Stimulated activated CD8-positive, alpha-beta memory T cell treated with anti-CD3 and anti-CD28 coated beads, Interleukin-12 subunit alpha, Interleukin-12 subunit beta, amount 100 ng/mL, for 24 hours (primary cell): ENCODE measurements at regions not wholly inside any gene's neighbourhood (a gene's known extent, or its start where the extent isn't known, plus 50 kb on each side); places are given as distances from the start of the nearest gene placed in this dataset.
"Not testable (repeated sequence)": the region's sequence is repeated elsewhere in the genome, so short reads cannot be mapped to it uniquely, and the experiment has no call there.

Source experiments
- DNase-seq: peaks from one replicate; pipeline ENCODE4 v3.0.0-alpha.2; 2020; ENCODE audit errors: extremely low read depth

- no peak for DNase-seq
These were observed 297.4 kb upstream of the SGCG start for GRCh38 chr13:22883262-22883840.

- DNase-seq: no peak
These were observed 296.8 kb upstream of the SGCG start for GRCh38 chr13:22883956-22884355.

- not testable (repeated sequence) for DNase-seq
These were observed 294.7 kb upstream of the SGCG start for GRCh38 chr13:22886061-22886460.

GRCh38 chr13:22889376-22889775 lies 291.4 kb upstream of the SGCG start:
- not testable (repeated sequence) for DNase-seq

GRCh38 chr13:22893204-22893603 lies 287.6 kb upstream of the SGCG start:
- no peak for DNase-seq

- no peak for DNase-seq
These were observed 287.0 kb upstream of the SGCG start for GRCh38 chr13:22893777-22894176.

GRCh38 chr13:22897571-22898314 lies 283.0 kb upstream of the SGCG start:
- DNase-seq: no peak

GRCh38 chr13:22900416-22900951 lies 280.3 kb upstream of the SGCG start:
- DNase-seq: not testable (repeated sequence)

GRCh38 chr13:22903301-22903700 lies 277.5 kb upstream of the SGCG start:
- no peak for DNase-seq

- DNase-seq: no peak
These were observed 276.9 kb upstream of the SGCG start for GRCh38 chr13:22903925-22904324.

- no peak for DNase-seq
These were observed 265.2 kb upstream of the SGCG start for GRCh38 chr13:22915442-22916082.

GRCh38 chr13:22916276-22916675 lies 264.5 kb upstream of the SGCG start:
- not testable (repeated sequence) for DNase-seq

- no peak for DNase-seq
These were observed 254.7 kb upstream of the SGCG start for GRCh38 chr13:22925881-22926747.

- DNase-seq: no peak
These were observed 253.9 kb upstream of the SGCG start for GRCh38 chr13:22926748-22927400.

GRCh38 chr13:22927845-22928244 lies 252.9 kb upstream of the SGCG start:
- not testable (repeated sequence) for DNase-seq

GRCh38 chr13:22929381-22930126 lies 251.2 kb upstream of the SGCG start:
- DNase-seq: no peak

- DNase-seq: no peak
These were observed 249.2 kb upstream of the SGCG start for GRCh38 chr13:22931576-22931975.

GRCh38 chr13:22932632-22933412 lies 248.0 kb upstream of the SGCG start:
- not testable (repeated sequence) for DNase-seq

GRCh38 chr13:22933571-22934181 lies 247.1 kb upstream of the SGCG start:
- no peak for DNase-seq
